Stomach (tissue), 4 donors: ENCODE measurements at regions not wholly inside any gene's neighbourhood (a gene's known extent, or its start where the extent isn't known, plus 50 kb on each side); places are given as distances from the start of the nearest gene placed in this dataset.
A peak's percentile ranks its signal among the peaks of the same experiment; 100 is the strongest.

Source experiments
- POLR2A ChIP-seq, 4 donors: fragments of 450-650 bp; IDR thresholded peaks; one replicate each; pipeline ENCODE4 v1.6.1; 2016; ENCODE audit warnings: antibody characterized with exemption in 4 of 4, control low read depth in 2 of 4, mild to moderate bottlenecking in 1 of 4, moderate library complexity in 1 of 4
- POLR2AphosphoS5 ChIP-seq, 3 donors: sonication (generic); formaldehyde crosslinking; IDR thresholded peaks; one replicate each; pipeline ENCODE4 v1.6.1; 2016; ENCODE audit warnings: antibody characterized with exemption in 3 of 3

GRCh38 chr16:51982715-51983680 is 563.9 kb downstream of the TOX3 start:
- TF ChIP-seq POLR2AphosphoS5 (IDR thresholded peaks at IDR 0.05) = peak in 1 of 3 donors; percentile 30
- TF ChIP-seq POLR2A (IDR thresholded peaks at IDR 0.05) = no peak
